ENCODE measurements at regions not wholly inside any gene's neighbourhood (a gene's known extent, or its start where the extent isn't known, plus 50 kb on each side); places are given as distances from the start of the nearest gene placed in this dataset.
"Not testable (repeated sequence)": the region's sequence is repeated elsewhere in the genome, so short reads cannot be mapped to it uniquely, and the experiment has no call there.

DNA sequence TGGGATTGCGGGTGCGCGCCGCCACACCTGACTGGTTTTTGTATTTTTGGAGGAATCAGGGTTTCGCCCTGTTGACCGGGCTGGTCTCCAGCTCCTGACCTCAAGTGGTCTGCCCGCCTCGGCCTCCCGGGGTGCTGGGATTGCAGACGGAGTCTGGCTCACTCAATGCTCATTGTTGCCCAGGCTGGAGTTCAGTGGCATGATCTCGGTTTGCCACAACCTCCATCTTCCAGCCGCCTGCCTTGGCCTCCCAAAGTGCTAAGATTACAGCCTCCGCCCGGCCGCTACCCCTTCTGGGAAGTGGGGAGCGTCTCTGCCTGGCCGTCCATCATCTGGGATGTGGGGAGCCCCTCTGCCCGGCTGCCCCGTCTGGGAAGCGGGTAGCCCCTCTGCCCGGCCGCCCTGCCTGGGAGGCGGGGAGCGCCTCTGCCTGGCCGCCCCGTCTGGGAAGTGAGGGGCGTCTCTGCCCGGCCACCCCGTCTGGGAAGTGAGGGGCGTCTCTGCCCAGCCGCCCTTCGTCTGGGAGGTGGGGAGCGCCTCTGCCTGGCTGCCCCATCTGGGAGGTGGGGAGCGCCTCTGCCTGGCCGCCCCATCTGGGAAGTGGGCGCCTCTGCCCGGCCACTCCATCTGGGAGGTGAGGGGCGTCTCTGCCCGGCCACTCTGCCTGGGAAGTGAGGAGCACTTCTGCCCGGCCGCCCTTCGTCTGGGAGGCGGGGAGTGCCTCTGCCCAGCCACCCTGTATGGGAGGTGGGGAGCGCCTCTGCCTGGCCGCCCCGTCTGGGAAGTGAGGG lies 381.8 kb upstream of the MIS18BP1 start:
- H3K4me3 Mint-ChIP-seq; H3K4me1 Mint-ChIP-seq; H3K27me3 Mint-ChIP-seq; CTCF ChIA-PET; H3K36me3 Mint-ChIP-seq; H3K27ac Mint-ChIP-seq; H3K9me3 Mint-ChIP-seq (ENCODE audit: low read depth); ATAC-seq; DNase-seq: not testable (repeated sequence)

- no peaks in the 10 kb centered on the region for H3K36me3 Mint-ChIP-seq
- H3K4me3 Mint-ChIP-seq = no peak overlapping the region
- H3K27me3 Mint-ChIP-seq = no peaks in the 10 kb centered on the region
- peaks cover 5% of the 10 kb centered on the region for H3K9me3 Mint-ChIP-seq (ENCODE audit: low read depth)
- DNase-seq (no peak), ATAC-seq (no peak)
- CTCF ChIA-PET = no interaction called here
- no peaks in the 10 kb centered on the region for H3K4me1 Mint-ChIP-seq
- H3K27ac Mint-ChIP-seq = no peak overlapping the region
Measured at GRCh38 chr14:45633220-45633984, 380.4 kb upstream of the MIS18BP1 start.

- no peak for ATAC-seq
- Mint-ChIP-seq H3K27ac (no peak overlapping the region), H3K4me3 (no peak overlapping the region), H3K9me3 (ENCODE audit: low read depth) (peaks cover 9% of the 10 kb centered on the region), H3K27me3 (no peaks in the 10 kb centered on the region), H3K4me1 (no peaks in the 10 kb centered on the region), H3K36me3 (no peaks in the 10 kb centered on the region)
- CTCF ChIA-PET = no interaction called here
- no peak for DNase-seq
Measured at GRCh38 chr14:45621731-45622130, 368.7 kb upstream of the MIS18BP1 start.

GRCh38 chr14:45619831-45620230 lies 366.8 kb upstream of the MIS18BP1 start:
- Mint-ChIP-seq H3K36me3 (no peaks in the 10 kb centered on the region), H3K27me3 (no peaks in the 10 kb centered on the region), H3K9me3 (ENCODE audit: low read depth) (peaks cover 7% of the 10 kb centered on the region), H3K4me1 (no peaks in the 10 kb centered on the region), H3K4me3 (no peak overlapping the region), H3K27ac (no peak overlapping the region)
- no peak for DNase-seq
- CTCF ChIA-PET = no interaction called here
- no peak for ATAC-seq

GRCh38 chr14:45610318-45610717 lies 357.3 kb upstream of the MIS18BP1 start:
- Mint-ChIP-seq H3K4me1 (no peaks in the 10 kb centered on the region), H3K27me3 (no peaks in the 10 kb centered on the region), H3K36me3 (no peaks in the 10 kb centered on the region), H3K27ac (no peak overlapping the region), H3K9me3 (ENCODE audit: low read depth) (no peaks in the 10 kb centered on the region), H3K4me3 (no peak overlapping the region)
- ATAC-seq = no peak
- DNase-seq = no peak
- CTCF ChIA-PET = no interaction called here

DNA sequence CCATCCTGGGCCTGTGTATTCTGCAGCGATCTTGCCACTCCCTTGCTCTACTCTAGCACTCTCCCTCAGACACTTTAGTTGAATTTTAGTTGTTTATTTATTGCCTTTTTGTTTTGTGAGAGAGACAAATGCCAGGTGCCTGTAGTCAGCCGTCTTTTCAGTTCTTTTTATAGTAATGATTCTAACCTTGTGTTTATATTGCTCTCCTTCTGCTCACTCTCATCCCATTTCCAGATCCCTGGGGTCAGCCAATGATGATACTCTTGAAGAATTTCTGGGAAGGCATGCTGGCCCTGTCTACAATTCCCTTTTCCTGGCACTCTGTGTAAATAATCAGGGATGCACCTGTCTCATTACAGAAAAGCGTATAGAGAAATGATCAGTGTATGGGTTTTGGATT lies 334.1 kb upstream of the MIS18BP1 start:
- ATAC-seq (no peak), DNase-seq (no peak)
- H3K36me3 Mint-ChIP-seq = no peaks in the 10 kb centered on the region
- no peak overlapping the region for H3K4me3 Mint-ChIP-seq
- CTCF ChIA-PET = no interaction called here
- no peak overlapping the region for H3K27ac Mint-ChIP-seq
- peaks cover 6% of the 10 kb centered on the region for H3K9me3 Mint-ChIP-seq (ENCODE audit: low read depth)
- H3K27me3 Mint-ChIP-seq = no peaks in the 10 kb centered on the region
- no peaks in the 10 kb centered on the region for H3K4me1 Mint-ChIP-seq

DNA sequence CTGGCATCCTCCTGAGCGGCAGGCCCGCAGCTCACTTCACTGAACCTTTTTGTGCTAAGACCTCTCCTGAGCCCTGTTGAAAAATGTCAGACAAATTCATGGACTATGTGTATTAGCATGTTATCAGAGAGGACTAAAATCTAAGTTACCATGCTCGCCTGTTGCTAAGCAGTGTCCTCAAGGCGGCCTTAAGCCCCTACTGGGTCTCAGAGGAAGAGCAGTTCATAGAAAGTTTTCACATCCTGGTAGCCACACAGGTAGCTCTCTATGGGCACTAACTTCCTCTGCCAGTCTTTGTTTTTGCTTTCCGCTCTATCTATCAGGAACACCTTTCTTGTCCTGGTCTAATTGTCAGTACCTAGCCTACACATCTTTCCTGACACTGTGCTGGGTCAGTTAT lies 306.6 kb upstream of the MIS18BP1 start:
- H3K36me3 Mint-ChIP-seq = no peaks in the 10 kb centered on the region
- CTCF ChIA-PET = no interaction called here
- no peaks in the 10 kb centered on the region for H3K4me1 Mint-ChIP-seq
- H3K4me3 Mint-ChIP-seq = no peak overlapping the region
- ATAC-seq (no peak), DNase-seq (no peak)
- no peaks in the 10 kb centered on the region for H3K27me3 Mint-ChIP-seq
- H3K9me3 Mint-ChIP-seq (ENCODE audit: low read depth) = peaks cover 11% of the 10 kb centered on the region
- no peak overlapping the region for H3K27ac Mint-ChIP-seq

DNA sequence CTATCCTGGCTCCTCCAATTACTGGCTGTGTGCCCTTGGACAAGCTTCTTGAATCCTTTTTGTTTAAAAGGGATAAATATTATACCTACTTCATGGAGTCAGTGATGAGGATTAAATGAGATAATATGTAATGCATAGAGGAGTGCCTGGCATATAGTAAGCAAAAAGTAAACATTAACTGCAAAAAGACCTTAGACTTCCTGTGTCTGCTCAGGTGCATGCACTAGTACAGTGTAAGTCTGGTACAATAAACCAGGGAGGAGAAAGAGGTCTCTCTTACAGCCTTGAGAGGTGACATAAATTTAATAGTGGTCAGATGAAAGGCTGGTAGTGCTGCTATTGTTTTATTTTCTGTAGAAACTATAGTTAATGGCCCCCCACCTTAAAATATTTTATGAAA lies 305.2 kb upstream of the MIS18BP1 start:
- no peak overlapping the region for H3K4me3 Mint-ChIP-seq
- ATAC-seq (no peak), DNase-seq (no peak)
- no peaks in the 10 kb centered on the region for H3K36me3 Mint-ChIP-seq
- peaks cover 7% of the 10 kb centered on the region for H3K9me3 Mint-ChIP-seq (ENCODE audit: low read depth)
- CTCF ChIA-PET = no interaction called here
- no peak overlapping the region for H3K27ac Mint-ChIP-seq
- no peaks in the 10 kb centered on the region for H3K4me1 Mint-ChIP-seq
- no peaks in the 10 kb centered on the region for H3K27me3 Mint-ChIP-seq

GRCh38 chr14:45553981-45554380 lies 301.0 kb upstream of the MIS18BP1 start:
- ATAC-seq (no peak), DNase-seq (no peak)
- no peak overlapping the region for H3K27ac Mint-ChIP-seq
- H3K36me3 Mint-ChIP-seq = no peaks in the 10 kb centered on the region
- no peaks in the 10 kb centered on the region for H3K27me3 Mint-ChIP-seq
- H3K4me1 Mint-ChIP-seq = no peaks in the 10 kb centered on the region
- CTCF ChIA-PET = no interaction called here
- peaks cover 10% of the 10 kb centered on the region for H3K9me3 Mint-ChIP-seq (ENCODE audit: low read depth)
- H3K4me3 Mint-ChIP-seq = no peak overlapping the region

DNA sequence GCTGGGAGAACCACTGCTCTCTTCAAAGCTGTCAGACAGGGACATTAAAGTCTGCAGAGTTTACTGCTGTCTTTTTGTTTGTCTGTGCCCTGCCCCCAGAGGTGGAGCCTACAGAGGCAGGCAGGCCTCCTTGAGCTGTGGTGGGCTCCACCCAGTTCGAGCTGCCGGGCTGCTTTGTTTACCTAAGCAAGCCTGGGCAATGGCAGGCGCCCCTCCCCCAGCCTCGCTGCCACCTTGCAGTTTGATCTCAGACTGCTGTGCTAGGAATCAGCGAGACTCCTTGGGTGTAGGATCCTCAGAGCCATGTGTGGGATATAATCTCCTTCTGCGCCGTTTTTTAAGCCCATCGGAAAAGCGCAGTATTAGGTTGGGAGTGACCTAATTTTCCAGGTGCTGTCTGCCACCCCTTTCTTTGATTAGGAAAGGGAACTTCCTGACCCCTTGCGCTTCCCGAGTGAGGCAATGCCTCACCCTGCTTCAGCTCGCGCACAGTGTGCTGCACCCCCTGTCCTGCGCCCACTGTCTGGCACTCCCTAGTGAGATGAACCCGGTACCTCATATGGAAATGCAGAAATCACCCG lies 298.3 kb upstream of the MIS18BP1 start:
- H3K4me3 Mint-ChIP-seq; H3K4me1 Mint-ChIP-seq; H3K27me3 Mint-ChIP-seq; ATAC-seq; H3K27ac Mint-ChIP-seq; DNase-seq; CTCF ChIA-PET; H3K36me3 Mint-ChIP-seq; H3K9me3 Mint-ChIP-seq (ENCODE audit: low read depth): not testable (repeated sequence)

- no peak for ATAC-seq
- CTCF ChIA-PET = no interaction called here
- Mint-ChIP-seq H3K9me3 (ENCODE audit: low read depth) (peaks cover 5% of the 10 kb centered on the region), H3K27me3 (no peaks in the 10 kb centered on the region), H3K4me3 (no peak overlapping the region), H3K27ac (no peak overlapping the region), H3K4me1 (no peaks in the 10 kb centered on the region), H3K36me3 (no peaks in the 10 kb centered on the region)
- no peak for DNase-seq
Measured at GRCh38 chr14:45531022-45531421, 278.0 kb upstream of the MIS18BP1 start.

GRCh38 chr14:45526715-45527549 lies 273.9 kb upstream of the MIS18BP1 start:
- DNase-seq (no peak), ATAC-seq (no peak)
- Mint-ChIP-seq H3K4me1 (no peaks in the 10 kb centered on the region), H3K9me3 (ENCODE audit: low read depth) (peaks cover 3% of the 10 kb centered on the region), H3K27ac (no peak overlapping the region), H3K4me3 (no peak overlapping the region), H3K36me3 (no peaks in the 10 kb centered on the region), H3K27me3 (no peaks in the 10 kb centered on the region)
- CTCF ChIA-PET = interaction anchor here (1.6 kb wide), 1 partner anchor 100 kb away, joined by 3 read pairs; no protein-coding TSS in a partner anchor

DNA sequence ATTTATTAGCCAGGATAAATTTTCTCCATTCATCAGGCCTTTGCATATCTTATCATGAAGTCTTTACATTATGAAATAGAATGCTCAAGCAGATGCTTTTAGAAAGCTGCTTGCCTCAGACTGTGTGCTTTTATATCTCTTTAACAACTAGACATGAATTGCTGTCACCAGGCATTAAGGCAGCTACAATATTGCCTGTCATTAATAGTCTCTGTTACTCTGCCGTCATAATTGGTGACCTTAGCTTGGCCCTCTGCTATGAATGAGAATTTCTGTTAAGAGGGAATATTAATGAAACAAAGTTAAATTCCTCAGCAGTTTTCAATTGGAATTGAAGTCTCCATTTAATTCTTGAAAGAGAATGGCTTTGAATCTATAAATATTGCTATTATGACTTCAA lies 266.8 kb upstream of the MIS18BP1 start:
- DNase-seq (no peak), ATAC-seq (no peak)
- Mint-ChIP-seq H3K27ac (no peak overlapping the region), H3K9me3 (ENCODE audit: low read depth) (peaks cover 2% of the 10 kb centered on the region), H3K27me3 (no peaks in the 10 kb centered on the region), H3K36me3 (no peaks in the 10 kb centered on the region), H3K4me3 (no peak overlapping the region), H3K4me1 (no peaks in the 10 kb centered on the region)
- CTCF ChIA-PET = no interaction called here

All from activated CD8-positive, alpha-beta memory T cell treated with anti-CD3 and anti-CD28 coated beads, Interleukin-2, amount 10 ng/mL, durations not matched to agents 7 days and 5 days (primary cell).